NT2/D1 (cell line): ENCODE measurements at regions not wholly inside any gene's neighbourhood (a gene's known extent, or its start where the extent isn't known, plus 50 kb on each side); places are given as distances from the start of the nearest gene placed in this dataset.

Experiments
- SUZ12 ChIP-seq: IDR thresholded peaks from 2 replicates; pipeline ENCODE4 v1.6.1; 2011; ENCODE audit not compliant: insufficient read length, insufficient read depth; ENCODE audit errors: extremely low read depth
- YY1 ChIP-seq: IDR thresholded peaks from 2 replicates; pipeline ENCODE4 v1.6.1; 2011; ENCODE audit not compliant: insufficient read length, insufficient read depth
- ZNF274 ChIP-seq: IDR thresholded peaks from 2 replicates; pipeline ENCODE4 v1.6.1; 2011; ENCODE audit warnings: mild to moderate bottlenecking, low read depth, low read length

- TF ChIP-seq ZNF274: no peak
- no peak for TF ChIP-seq YY1
- TF ChIP-seq SUZ12: no peak
Observed at GRCh38 chr18:55095584-55095983, 136.3 kb upstream of the CCDC68 start.
